ENCODE measurements at regions not wholly inside any gene's neighbourhood (a gene's known extent, or its start where the extent isn't known, plus 50 kb on each side); places are given as distances from the start of the nearest gene placed in this dataset.

DNA sequence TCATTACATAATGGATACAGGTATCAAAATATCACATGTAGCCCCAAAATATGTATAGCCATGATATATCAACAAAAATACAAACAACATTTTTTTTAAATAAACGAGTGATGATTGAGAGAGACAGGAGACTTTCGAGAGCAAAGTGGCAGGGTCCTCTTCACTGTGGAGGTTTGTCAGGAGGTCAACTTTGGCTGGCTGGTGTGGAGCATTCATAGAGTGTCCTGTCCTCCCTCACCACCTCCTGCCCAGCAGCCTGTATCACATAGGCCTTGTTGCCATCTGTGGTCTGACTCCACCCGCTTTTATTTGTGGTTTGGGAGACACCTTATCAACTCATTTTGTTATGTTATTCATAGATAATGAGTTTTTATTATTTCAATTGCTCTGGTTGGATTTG is 206.9 kb downstream of the SYK start:
- TF ChIP-seq, protein P1, sequence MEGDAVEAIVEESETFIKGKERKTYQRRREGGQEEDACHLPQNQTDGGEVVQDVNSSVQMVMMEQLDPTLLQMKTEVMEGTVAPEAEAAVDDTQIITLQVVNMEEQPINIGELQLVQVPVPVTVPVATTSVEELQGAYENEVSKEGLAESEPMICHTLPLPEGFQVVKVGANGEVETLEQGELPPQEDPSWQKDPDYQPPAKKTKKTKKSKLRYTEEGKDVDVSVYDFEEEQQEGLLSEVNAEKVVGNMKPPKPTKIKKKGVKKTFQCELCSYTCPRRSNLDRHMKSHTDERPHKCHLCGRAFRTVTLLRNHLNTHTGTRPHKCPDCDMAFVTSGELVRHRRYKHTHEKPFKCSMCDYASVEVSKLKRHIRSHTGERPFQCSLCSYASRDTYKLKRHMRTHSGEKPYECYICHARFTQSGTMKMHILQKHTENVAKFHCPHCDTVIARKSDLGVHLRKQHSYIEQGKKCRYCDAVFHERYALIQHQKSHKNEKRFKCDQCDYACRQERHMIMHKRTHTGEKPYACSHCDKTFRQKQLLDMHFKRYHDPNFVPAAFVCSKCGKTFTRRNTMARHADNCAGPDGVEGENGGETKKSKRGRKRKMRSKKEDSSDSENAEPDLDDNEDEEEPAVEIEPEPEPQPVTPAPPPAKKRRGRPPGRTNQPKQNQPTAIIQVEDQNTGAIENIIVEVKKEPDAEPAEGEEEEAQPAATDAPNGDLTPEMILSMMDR (IDR thresholded peaks at IDR 0.05; ENCODE audit: borderline replicate concordance, extremely low read depth, low read length, poor library complexity, severe bottlenecking) = no peak
- TF ChIP-seq EZH2 (IDR thresholded peaks at IDR 0.05; ENCODE audit: borderline replicate concordance, low read depth, low read length, severe bottlenecking) = no peak

Data from DND-41 (cell line).